Iris pigment epithelial cell (primary cell): ENCODE measurements at regions not wholly inside any gene's neighbourhood (a gene's known extent, or its start where the extent isn't known, plus 50 kb on each side); places are given as distances from the start of the nearest gene placed in this dataset.
"Not testable (repeated sequence)": the region's sequence is repeated elsewhere in the genome, so short reads cannot be mapped to it uniquely, and the experiment has no call there.

Source experiments
- DNase-seq: peaks from one replicate; pipeline ENCODE4 v3.0.0-alpha.2; 2011; ENCODE audit warnings: low read depth

- DNase-seq, result no peak
These were observed 112.1 kb downstream of the CENPF start for GRCh38 chr1:214715126-214715525.

DNA sequence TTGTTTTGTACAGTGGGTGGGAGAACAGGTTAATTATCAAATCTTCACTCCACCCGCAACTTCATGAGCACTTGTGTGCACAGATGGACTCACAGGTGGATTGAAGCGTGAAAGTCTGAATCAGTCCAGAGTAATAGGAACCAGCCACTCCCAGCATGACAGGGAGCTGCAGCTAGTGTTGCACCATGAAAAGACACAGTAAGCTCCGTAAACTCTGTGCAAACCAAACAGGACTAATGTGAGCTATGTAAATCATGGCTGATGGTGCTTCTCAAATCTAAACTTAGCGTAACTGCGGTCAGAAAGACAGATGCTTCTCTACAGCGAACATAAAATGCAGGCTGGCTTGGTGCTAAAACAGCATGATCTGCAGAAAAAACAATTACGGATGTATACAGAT lies 114.4 kb downstream of the CENPF start:
- DNase-seq, result no peak

DNA sequence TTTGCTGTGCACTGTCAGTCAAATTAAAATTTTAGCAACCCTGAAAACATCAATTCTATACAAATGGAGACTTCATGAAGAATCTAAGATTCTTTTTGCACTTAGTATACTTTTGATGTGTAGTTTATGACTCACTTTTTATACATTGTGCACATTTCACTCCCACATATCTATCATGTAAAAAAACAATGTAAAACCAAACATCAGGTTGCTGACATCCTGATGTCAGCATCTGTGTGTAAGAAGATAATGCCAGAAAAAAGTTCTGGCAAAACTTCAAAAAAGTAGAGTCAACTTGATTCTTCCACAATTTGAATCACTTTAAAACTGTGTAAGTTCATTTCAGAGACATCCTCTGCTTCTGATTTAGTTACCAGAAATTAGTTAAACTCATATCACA lies 115.7 kb downstream of the CENPF start:
- DNase-seq, result peak; percentile 46

GRCh38 chr1:214719207-214719606 lies 116.2 kb downstream of the CENPF start:
- DNase-seq, result no peak

DNA sequence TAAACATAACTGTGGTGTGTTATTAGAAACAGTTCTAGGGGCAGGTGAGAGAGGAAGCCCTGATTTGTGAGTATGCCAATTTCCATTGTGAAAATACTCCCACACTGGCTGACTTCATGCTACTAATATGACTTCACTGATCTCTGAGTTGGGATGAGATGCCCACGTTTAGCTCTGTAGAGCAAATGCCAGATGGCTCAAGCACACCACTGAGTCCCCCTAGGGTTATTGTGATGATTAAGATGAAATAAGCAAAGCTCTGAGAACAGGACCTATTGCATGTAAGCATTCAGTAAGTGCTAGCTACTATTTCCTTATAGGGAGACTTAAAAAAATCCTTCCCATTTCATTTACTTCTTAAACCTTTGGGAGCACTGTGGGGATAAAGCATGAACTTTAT lies 117.6 kb downstream of the CENPF start:
- DNase-seq, result peak; percentile 14

GRCh38 chr1:214727274-214727673 lies 124.3 kb downstream of the CENPF start:
- no peak for DNase-seq

DNA sequence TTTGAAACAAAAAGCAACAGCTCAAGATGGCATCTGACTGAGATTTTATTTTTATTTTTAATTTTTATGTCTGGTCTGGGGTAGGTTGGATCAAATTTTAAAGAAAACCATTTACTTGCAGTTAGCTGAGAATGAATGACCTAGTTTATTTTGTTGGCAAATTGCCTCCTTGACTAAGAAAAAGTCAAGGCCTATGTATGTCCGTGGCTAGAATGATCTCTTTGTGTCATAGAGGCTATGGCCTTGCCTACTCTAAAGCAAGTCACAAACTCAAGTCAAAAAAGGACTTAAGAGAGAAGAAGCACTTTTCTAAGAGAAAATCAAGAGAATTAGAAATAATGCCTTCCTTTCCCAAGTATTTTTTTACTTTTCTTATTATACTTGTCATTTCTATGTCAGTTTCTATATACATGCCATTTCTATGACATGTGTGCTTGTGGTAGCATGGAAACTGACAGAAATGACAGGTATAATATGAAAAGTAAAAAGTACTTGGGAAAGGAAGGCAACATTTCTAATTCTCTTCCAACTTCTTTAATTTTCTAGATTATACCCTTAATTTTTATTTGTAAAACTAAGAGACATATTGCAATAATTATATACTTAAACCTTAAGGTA lies 136.7 kb downstream of the CENPF start:
- DNase-seq, result peak; percentile 21

DNA sequence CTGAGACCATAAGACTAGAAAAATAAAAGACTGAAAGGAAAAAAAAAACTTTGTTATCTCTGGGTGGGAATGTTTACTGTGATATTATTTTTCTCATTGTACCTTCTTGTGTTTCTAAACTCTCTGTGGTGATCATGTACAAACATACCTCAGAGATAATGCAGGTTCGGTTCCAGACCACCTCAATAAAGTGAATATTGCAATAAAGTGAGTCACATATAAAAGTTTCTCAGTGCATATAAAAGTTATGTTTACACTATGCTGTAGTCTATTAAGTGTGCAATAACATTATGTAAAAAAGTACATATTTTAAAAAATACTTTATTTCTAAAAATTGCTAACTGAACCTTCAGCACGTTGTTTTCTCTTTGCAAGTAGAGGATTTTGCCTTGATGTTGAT lies 137.5 kb downstream of the CENPF start:
- DNase-seq, result no peak

GRCh38 chr1:214747050-214747635 lies 144.1 kb downstream of the CENPF start:
- DNase-seq, result no peak

- DNase-seq, result no peak
These were observed 150.3 kb downstream of the CENPF start for GRCh38 chr1:214753236-214753852.

GRCh38 chr1:214761030-214761429 lies 158.0 kb downstream of the CENPF start:
- no peak for DNase-seq

GRCh38 chr1:214762902-214763301 lies 159.9 kb downstream of the CENPF start:
- DNase-seq, result no peak

GRCh38 chr1:214764502-214764901 lies 161.5 kb downstream of the CENPF start:
- DNase-seq, result no peak

DNA sequence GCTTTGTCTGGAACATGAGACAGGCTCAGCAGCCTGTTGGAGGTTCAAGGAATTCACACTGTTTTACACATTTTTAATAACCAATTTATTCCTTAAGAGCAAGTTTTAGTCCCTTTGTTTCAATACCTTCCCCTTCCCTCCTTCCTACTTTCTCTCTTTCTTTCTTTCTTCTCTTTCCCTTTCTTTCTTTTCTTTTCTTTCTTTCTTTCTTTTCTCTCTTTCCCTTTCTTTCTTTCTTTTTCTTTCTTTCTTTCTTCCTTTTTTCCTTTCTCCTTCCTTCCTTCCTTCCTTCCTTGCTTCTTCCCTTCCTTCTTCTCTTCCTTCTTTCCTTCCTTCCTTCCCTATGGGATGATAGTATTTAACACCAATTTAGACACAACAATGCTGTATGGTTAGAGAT lies 164.2 kb downstream of the CENPF start:
- DNase-seq, result no peak

- not testable (repeated sequence) for DNase-seq
These were observed 166.7 kb downstream of the CENPF start for GRCh38 chr1:214769666-214770065.

- DNase-seq, result no peak
These were observed 174.4 kb downstream of the CENPF start for GRCh38 chr1:214777364-214777763.

DNA sequence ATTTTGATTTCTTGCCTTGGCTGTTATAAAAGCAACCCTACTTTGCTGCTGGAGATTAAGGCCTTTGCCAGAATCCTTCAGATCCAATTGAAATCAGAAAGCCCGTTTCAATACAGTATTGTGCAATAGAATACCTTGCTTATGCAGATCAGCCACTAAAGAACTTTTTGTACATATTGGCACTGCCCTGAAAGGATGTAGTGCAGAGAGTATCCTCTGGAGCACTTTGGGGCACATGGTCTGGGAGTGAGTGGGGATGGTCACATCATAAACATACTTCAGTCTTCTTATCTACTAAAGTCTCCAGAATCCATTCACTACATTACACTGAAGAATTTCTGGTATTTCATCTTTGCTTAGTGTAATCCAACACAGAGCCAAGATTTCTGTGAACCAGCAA lies 189.0 kb downstream of the CENPF start:
- peak; percentile 52 for DNase-seq

DNA sequence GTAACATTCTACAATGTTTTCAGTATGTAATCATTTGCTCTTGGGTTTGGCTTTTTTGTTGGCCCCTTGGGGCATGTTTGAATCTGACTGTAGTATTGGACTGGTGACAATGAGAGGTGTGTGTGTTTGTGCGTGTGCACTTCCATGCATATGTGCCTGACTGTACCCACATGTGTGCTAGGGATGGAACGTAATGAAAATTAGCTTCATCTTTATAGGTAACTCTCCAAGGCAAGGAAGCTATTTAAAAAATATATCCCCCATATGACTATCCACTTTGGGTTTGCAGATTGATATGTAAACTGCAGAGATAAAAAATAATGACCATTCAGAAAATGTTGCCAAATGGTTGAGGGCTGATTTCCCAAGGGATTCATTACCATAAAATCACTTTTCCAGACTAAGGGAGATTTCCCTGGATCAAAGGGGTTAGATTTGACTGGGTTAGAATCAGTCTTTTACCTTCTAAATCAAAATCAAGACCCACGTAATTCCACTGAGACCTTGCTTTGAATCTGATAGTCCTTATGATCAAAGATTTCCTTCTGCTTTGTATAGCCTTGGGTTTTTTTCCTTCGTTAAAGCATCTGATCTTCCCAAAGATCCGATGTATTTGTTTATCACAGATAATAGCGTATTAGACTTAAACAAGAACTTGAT lies 189.7 kb downstream of the CENPF start:
- DNase-seq, result no peak

DNA sequence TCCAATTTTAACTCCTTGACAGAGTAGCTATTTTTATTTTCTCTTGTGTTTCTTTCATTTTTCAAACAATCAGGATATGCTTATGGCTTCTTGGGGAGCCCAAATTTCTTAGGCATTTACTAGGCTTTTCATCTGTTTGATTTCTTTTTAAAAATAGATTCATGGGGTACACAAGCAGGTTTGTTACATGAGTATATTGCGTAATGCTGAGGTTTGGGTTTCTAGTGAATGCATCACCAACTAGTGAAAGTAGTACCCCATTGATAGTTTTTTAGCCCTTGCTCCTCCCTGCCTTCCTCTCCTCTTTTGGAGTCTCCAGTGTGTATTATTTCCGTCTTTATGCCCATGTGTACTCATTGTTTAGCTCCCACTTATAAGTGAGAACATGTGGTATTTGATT lies 190.7 kb downstream of the CENPF start:
- peak; percentile 22 for DNase-seq

GRCh38 chr1:214801191-214801590 lies 198.2 kb downstream of the CENPF start:
- no peak for DNase-seq

- peak; percentile 51 for DNase-seq
These were observed 206.0 kb downstream of the CENPF start for GRCh38 chr1:214808845-214809460.

DNA sequence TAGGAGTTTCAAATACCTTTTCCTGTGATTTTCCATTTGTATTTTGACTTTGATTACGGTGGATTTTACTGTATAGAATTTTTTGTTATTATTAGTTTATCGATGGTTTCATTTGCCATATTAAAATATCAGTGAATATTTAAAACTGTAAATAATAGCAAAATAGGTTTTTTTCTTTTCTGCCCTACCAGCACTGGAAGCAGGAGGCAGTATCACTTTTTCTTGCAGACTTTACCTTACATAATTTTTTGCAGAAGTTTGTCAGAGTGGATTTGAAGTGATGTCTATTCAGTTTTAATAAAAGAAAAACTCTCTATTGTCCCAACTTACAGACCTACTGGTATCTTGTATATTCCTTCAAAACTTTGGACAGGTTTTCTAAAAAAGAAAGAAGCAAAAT lies 213.6 kb downstream of the CENPF start:
- DNase-seq, result no peak
